IMR-90 (cell line): ENCODE measurements at regions not wholly inside any gene's neighbourhood (a gene's known extent, or its start where the extent isn't known, plus 50 kb on each side); places are given as distances from the start of the nearest gene placed in this dataset.

ENCODE experiments used
- ATAC-seq: fragments of 200-7000 bp; cut with Tn5 transposase; 2 replicates; pipeline ENCODE4 v1.9.1; 2020; ENCODE audit warnings: low read depth, mild to moderate bottlenecking, moderate library complexity
- BruUV-seq: library from RNA; stranded (reverse); fragments of 400-500 nt; replicated peaks from 2 replicates; lab custom pipeline; 2021; lab: Mats Ljungman, UMichigan
- CTCF ChIA-PET: fragments of 300-600 bp; formaldehyde crosslinking; extraction: SDS; loops from one replicate; lab custom pipeline; 2021; ENCODE audit warnings: antibody characterized with exemption; lab: Yijun Ruan, JAX
- POLR2A ChIA-PET: fragments of 300-600 bp; sonication (Branson Sonifier 250); formaldehyde crosslinking; loops from one replicate; lab custom pipeline; 2022; ENCODE audit warnings: antibody characterized with exemption; ENCODE audit not compliant: unreplicated experiment; lab: Charles Lee
- DNase-seq: peaks from one replicate; pipeline ENCODE4 v3.0.0; 2013
- H2AFZ ChIP-seq: replicated peaks from 2 replicates; pipeline ENCODE3; 2013; ENCODE audit warnings: low read length, mild to moderate bottlenecking; ENCODE audit not compliant: poor library complexity
- H2AK5ac ChIP-seq: 2 replicates; pipeline ENCODE4 v1.6.1; 2013; ENCODE audit warnings: low read depth, low read length, inconsistent platforms
- H2AK9ac ChIP-seq: replicated peaks from 2 replicates; pipeline ENCODE3; 2013; ENCODE audit warnings: mild to moderate bottlenecking, low read depth, low read length, moderate library complexity; ENCODE audit not compliant: poor library complexity
- H2BK120ac ChIP-seq: 2 replicates; pipeline ENCODE4 v1.6.1; 2013; ENCODE audit warnings: low read depth, low read length, inconsistent platforms
- H2BK15ac ChIP-seq: 3 replicates; pipeline ENCODE4 v1.6.1; 2013; ENCODE audit warnings: low read depth, low read length, inconsistent platforms
- H2BK20ac ChIP-seq: 2 replicates; pipeline ENCODE4 v1.6.1; 2013; ENCODE audit warnings: low read depth, mild to moderate bottlenecking, inconsistent platforms, low read length, moderate library complexity
- H2BK5ac ChIP-seq: 2 replicates; pipeline ENCODE4 v1.6.1; 2013; ENCODE audit warnings: mild to moderate bottlenecking, low read depth, low read length, inconsistent platforms; ENCODE audit not compliant: poor library complexity, severe bottlenecking
- H3K14ac ChIP-seq: replicated peaks from 2 replicates; pipeline ENCODE4 v1.6.1; 2013; ENCODE audit warnings: low read depth, low read length, inconsistent platforms
- H3K18ac ChIP-seq: 2 replicates; pipeline ENCODE4 v1.6.1; 2013; ENCODE audit warnings: low read depth, low read length, control low read depth
- H3K23ac ChIP-seq: 2 replicates; pipeline ENCODE4 v1.6.1; 2013; ENCODE audit warnings: low read depth, low read length, inconsistent platforms
- H3K27ac ChIP-seq: 2 replicates; pipeline ENCODE4 v1.5.1; 2013; ENCODE audit warnings: mild to moderate bottlenecking, control low read depth, low read length; ENCODE audit not compliant: insufficient read depth
- H3K27me3 ChIP-seq: 2 replicates; pipeline ENCODE4 v1.6.1; 2013; ENCODE audit warnings: low read length; ENCODE audit not compliant: control insufficient read depth, insufficient read depth
- H3K36me3 ChIP-seq: 2 replicates; pipeline ENCODE4 v1.6.1; 2013; ENCODE audit warnings: low read length, mixed read lengths; ENCODE audit not compliant: control insufficient read depth, insufficient read depth
- H3K4ac ChIP-seq: 2 replicates; pipeline ENCODE4 v1.6.1; 2013; ENCODE audit warnings: low read depth, low read length, inconsistent platforms
- H3K4me1 ChIP-seq: 2 replicates; pipeline ENCODE4 v1.6.1; 2013; ENCODE audit warnings: low read length, mixed read lengths; ENCODE audit not compliant: control insufficient read depth, insufficient read depth
- H3K4me2 ChIP-seq: 2 replicates; pipeline ENCODE4 v1.6.1; 2013; ENCODE audit warnings: low read depth, mild to moderate bottlenecking, control low read depth, low read length, moderate library complexity
- H3K4me3 ChIP-seq: 2 replicates; pipeline ENCODE4 v1.5.1; 2013; ENCODE audit warnings: low read depth, mild to moderate bottlenecking, control low read depth, low read length, moderate library complexity; ENCODE audit not compliant: insufficient read depth
- H3K56ac ChIP-seq: 2 replicates; pipeline ENCODE4 v1.6.1; 2013; ENCODE audit warnings: low read length, inconsistent platforms; ENCODE audit not compliant: insufficient read depth; ENCODE audit errors: extremely low read depth
- H3K79me1 ChIP-seq, 2 experiments: 2 replicates each; pipeline ENCODE4 v1.6.1; 2013; ENCODE audit warnings: low read length in 2 of 2, inconsistent platforms in 1 of 2, low read depth in 1 of 2
- H3K9ac ChIP-seq: 2 replicates; pipeline ENCODE4 v1.6.1; 2013; ENCODE audit warnings: low read depth, low read length, control low read depth
- H3K9me1 ChIP-seq: 2 replicates; pipeline ENCODE4 v1.6.1; 2013; ENCODE audit warnings: low read length, inconsistent platforms; ENCODE audit not compliant: insufficient read depth
- H3K9me3 ChIP-seq: 2 replicates; pipeline ENCODE4 v1.6.1; 2013; ENCODE audit warnings: low read length; ENCODE audit not compliant: control insufficient read depth, insufficient read depth
- H4K20me1 ChIP-seq: 2 replicates; pipeline ENCODE4 v1.6.1; 2013; ENCODE audit warnings: low read length, inconsistent platforms; ENCODE audit not compliant: insufficient read depth
- H4K5ac ChIP-seq: 2 replicates; pipeline ENCODE4 v1.6.1; 2013; ENCODE audit warnings: mild to moderate bottlenecking, low read depth, low read length, control low read depth
- H4K8ac ChIP-seq, 2 experiments: 2 replicates each; pipeline ENCODE4 v1.6.1; 2013; ENCODE audit warnings: low read depth in 2 of 2, low read length in 2 of 2, control low read depth in 1 of 2, inconsistent platforms in 1 of 2
- H4K91ac ChIP-seq: 2 replicates; pipeline ENCODE4 v1.6.1; 2013; ENCODE audit warnings: low read depth, low read length, inconsistent platforms; ENCODE audit not compliant: insufficient read depth
- CHD1 ChIP-seq: IDR thresholded peaks from 2 replicates; pipeline ENCODE4 v1.6.1; 2012; ENCODE audit warnings: low read depth, low read length, improper control_type of control experiment
- MXI1 ChIP-seq: IDR thresholded peaks from 2 replicates; pipeline ENCODE4 v1.6.1; 2012; ENCODE audit warnings: low read depth, mild to moderate bottlenecking, low read length, moderate library complexity, borderline replicate concordance
- RCOR1 ChIP-seq: IDR thresholded peaks from 2 replicates; pipeline ENCODE4 v1.6.1; 2012; ENCODE audit warnings: mild to moderate bottlenecking, low read length, improper control_type of control experiment; ENCODE audit not compliant: insufficient replicate concordance
- WGBS, 2 experiments: methylation state at CpG; one replicate each; pipeline versions ENCODE4 v1.1.5 to v1.1.7; 2013; ENCODE audit warnings: missing lambda C conversion rate in 2 of 2; ENCODE audit not compliant: insufficient read length in 1 of 2; ENCODE audit errors: extremely low coverage in 2 of 2; 5-methylcytosine and 5-hydroxymethylcytosine counted together
- dilution Hi-C: fragments of 300-500 bp; cut with HindIII; formaldehyde crosslinking; loops from one replicate; pipeline ENCODE4 v1.14.3; 2018; ENCODE audit warnings: low sequenced_read_pairs; ENCODE audit not compliant: unreplicated experiment
- in situ Hi-C: fragments of 300-500 bp; cut with MboI; formaldehyde crosslinking; loops from 3 replicates; pipeline ENCODE4 v1.14.3; 2019; ENCODE audit warnings: low sequenced_read_pairs, inconsistent platforms, mixed read lengths
- intact Hi-C: fragments of 100-400 bp; cut with micrococcal nuclease; formaldehyde crosslinking; loops from 2 replicates; pipeline ENCODE4 v1.10.0; 2022
- TF ChIP-seq, protein P1 (sequence below): conservative IDR thresholded peaks from 2 replicates; pipeline ENCODE4 v1.5.1; 2012; ENCODE audit warnings: mild to moderate bottlenecking, low read depth, low read length, improper control_type of control experiment
- TF ChIP-seq, protein P2 (sequence below): fragments of 150-350 bp; IDR thresholded peaks from 2 replicates; pipeline ENCODE4 v1.6.1; 2017; ENCODE audit warnings: mild to moderate bottlenecking, antibody characterized with exemption, low read length, low read depth

DNA sequence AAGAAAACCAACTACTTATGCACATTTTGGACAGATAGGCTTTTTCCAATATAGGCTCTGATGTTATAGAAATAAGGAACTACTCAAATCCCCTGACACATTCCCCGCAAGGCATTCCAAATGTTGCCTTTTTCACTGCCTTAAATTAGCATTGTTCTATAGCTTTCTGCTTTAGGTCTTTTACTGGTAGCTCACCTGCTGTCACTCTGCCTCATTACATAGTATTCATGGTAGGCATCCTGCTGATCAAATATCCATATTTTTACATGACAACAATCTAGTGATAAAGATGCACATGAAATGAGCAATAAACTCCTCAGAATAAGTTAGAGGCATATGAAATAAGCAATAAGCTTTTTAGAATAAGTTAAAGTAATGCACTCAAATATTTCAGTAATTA lies 542.7 kb downstream of the FAM133A start:
- no peaks in the 10 kb centered on the region for H3K9me3 ChIP-seq
- in situ Hi-C loops (no loop called here), dilution Hi-C loops (no loop called here), intact Hi-C loops (no loop called here)
- H4K20me1 ChIP-seq, result no peaks in the 10 kb centered on the region
- no peak overlapping the region for H2BK20ac ChIP-seq
- no peak overlapping the region for H2BK15ac ChIP-seq
- no peak for ATAC-seq
- no peak overlapping the region for H3K4ac ChIP-seq
- no peak overlapping the region for H3K18ac ChIP-seq
- no peak overlapping the region for H3K56ac ChIP-seq
- no peaks in the 10 kb centered on the region for H3K9me1 ChIP-seq
- no peaks in the 10 kb centered on the region for H3K27me3 ChIP-seq
- H3K27ac ChIP-seq, result no peak overlapping the region
- no peak overlapping the region for H4K8ac ChIP-seq
- no peak overlapping the region for H2AK9ac ChIP-seq
- H3K14ac ChIP-seq, result no peak overlapping the region
- POLR2A ChIA-PET, result no interaction called here
- no peak overlapping the region for H3K4me3 ChIP-seq
- no peak for DNase-seq
- H3K79me1 ChIP-seq, result no peaks in the 10 kb centered on the region
- no peak overlapping the region for H3K9ac ChIP-seq
- H3K4me2 ChIP-seq, result no peak overlapping the region
- WGBS, 2 experiments, result no CpG with 5 or more reads among the region's 1 CpG
- H3K36me3 ChIP-seq, result no peaks in the 10 kb centered on the region
- BruUV-seq, result no TSS peak
- H4K91ac ChIP-seq, result no peak overlapping the region
- H3K23ac ChIP-seq, result no peak overlapping the region
- no peak overlapping the region for H2AFZ ChIP-seq
- CTCF ChIA-PET, result no interaction called here
- no peak overlapping the region for H2AK5ac ChIP-seq
- no peak overlapping the region for H2BK5ac ChIP-seq
- TF ChIP-seq, protein P1, sequence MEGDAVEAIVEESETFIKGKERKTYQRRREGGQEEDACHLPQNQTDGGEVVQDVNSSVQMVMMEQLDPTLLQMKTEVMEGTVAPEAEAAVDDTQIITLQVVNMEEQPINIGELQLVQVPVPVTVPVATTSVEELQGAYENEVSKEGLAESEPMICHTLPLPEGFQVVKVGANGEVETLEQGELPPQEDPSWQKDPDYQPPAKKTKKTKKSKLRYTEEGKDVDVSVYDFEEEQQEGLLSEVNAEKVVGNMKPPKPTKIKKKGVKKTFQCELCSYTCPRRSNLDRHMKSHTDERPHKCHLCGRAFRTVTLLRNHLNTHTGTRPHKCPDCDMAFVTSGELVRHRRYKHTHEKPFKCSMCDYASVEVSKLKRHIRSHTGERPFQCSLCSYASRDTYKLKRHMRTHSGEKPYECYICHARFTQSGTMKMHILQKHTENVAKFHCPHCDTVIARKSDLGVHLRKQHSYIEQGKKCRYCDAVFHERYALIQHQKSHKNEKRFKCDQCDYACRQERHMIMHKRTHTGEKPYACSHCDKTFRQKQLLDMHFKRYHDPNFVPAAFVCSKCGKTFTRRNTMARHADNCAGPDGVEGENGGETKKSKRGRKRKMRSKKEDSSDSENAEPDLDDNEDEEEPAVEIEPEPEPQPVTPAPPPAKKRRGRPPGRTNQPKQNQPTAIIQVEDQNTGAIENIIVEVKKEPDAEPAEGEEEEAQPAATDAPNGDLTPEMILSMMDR, result no peak
- TF ChIP-seq, protein P2, sequence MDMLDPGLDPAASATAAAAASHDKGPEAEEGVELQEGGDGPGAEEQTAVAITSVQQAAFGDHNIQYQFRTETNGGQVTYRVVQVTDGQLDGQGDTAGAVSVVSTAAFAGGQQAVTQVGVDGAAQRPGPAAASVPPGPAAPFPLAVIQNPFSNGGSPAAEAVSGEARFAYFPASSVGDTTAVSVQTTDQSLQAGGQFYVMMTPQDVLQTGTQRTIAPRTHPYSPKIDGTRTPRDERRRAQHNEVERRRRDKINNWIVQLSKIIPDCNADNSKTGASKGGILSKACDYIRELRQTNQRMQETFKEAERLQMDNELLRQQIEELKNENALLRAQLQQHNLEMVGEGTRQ, result no peak
- TF ChIP-seq RCOR1, result no peak
- TF ChIP-seq MXI1, result no peak
- no peak for TF ChIP-seq CHD1
- no peaks in the 10 kb centered on the region for H3K4me1 ChIP-seq
- no peak overlapping the region for H4K5ac ChIP-seq
- H2BK120ac ChIP-seq, result no peak overlapping the region
